OCI-LY7 (cell line): ENCODE measurements at regions not wholly inside any gene's neighbourhood (a gene's known extent, or its start where the extent isn't known, plus 50 kb on each side); places are given as distances from the start of the nearest gene placed in this dataset.

Source experiments
- BruUV-seq: library from RNA; stranded (reverse); fragments of 400-500 nt; replicated peaks from 2 replicates; lab custom pipeline; 2021; lab: Mats Ljungman, UMichigan
- CTCF ChIA-PET: fragments of 300-600 bp; sonication (Branson Sonifier 250); formaldehyde crosslinking; loops from one replicate; lab custom pipeline; 2022; ENCODE audit warnings: antibody characterized with exemption; ENCODE audit not compliant: unreplicated experiment; lab: Charles Lee
- POLR2A ChIA-PET: fragments of 300-600 bp; sonication (Branson Sonifier 250); formaldehyde crosslinking; loops from one replicate; lab custom pipeline; 2022; ENCODE audit warnings: antibody characterized with exemption; lab: Charles Lee
- DNase-seq: peaks from one replicate; pipeline ENCODE4 v3.0.0-alpha.2; 2015; ENCODE audit warnings: low spot score
- H2AFZ ChIP-seq: fragments of 200-600 bp; sonication (generic), shearing (Covaris generic); 2 replicates; pipeline ENCODE4 v1.6.1; 2014; ENCODE audit warnings: mild to moderate bottlenecking, antibody characterized with exemption, low read length, moderate library complexity
- H3K27ac ChIP-seq: fragments of 200-600 bp; sonication (generic); 2 replicates; pipeline ENCODE4 v1.5.1; 2014; ENCODE audit warnings: mixed run types, low read depth, mild to moderate bottlenecking, moderate library complexity, low read length, inconsistent platforms; ENCODE audit not compliant: poor library complexity, severe bottlenecking
- H3K36me3 ChIP-seq: fragments of 200-600 bp; sonication (generic); 2 replicates; pipeline ENCODE4 v1.6.1; 2014; ENCODE audit warnings: mild to moderate bottlenecking, antibody characterized with exemption, low read length, moderate library complexity, mixed read lengths; ENCODE audit not compliant: insufficient read depth
- H3K4me1 ChIP-seq: fragments of 200-600 bp; sonication (generic); 2 replicates; pipeline ENCODE4 v1.5.1; 2014; ENCODE audit warnings: mild to moderate bottlenecking, low read length; ENCODE audit not compliant: insufficient read depth, poor library complexity, severe bottlenecking
- H3K4me2 ChIP-seq: fragments of 200-600 bp; sonication (generic); 2 replicates; pipeline ENCODE4 v1.6.1; 2014; ENCODE audit warnings: mild to moderate bottlenecking, low read length
- H3K4me3 ChIP-seq: fragments of 200-600 bp; sonication (generic); 2 replicates; pipeline ENCODE4 v1.5.1; 2014; ENCODE audit warnings: mild to moderate bottlenecking, low read depth, low read length; ENCODE audit not compliant: poor library complexity, severe bottlenecking
- H3K79me2 ChIP-seq: fragments of 200-600 bp; sonication (generic); 2 replicates; pipeline ENCODE4 v1.6.1; 2016; ENCODE audit warnings: low read depth, mild to moderate bottlenecking, low read length, moderate library complexity, mixed read lengths; ENCODE audit not compliant: insufficient read depth
- H3K9me2 ChIP-seq: fragments of 200-600 bp; sonication (generic); 2 replicates; pipeline ENCODE4 v1.6.1; 2016; ENCODE audit warnings: mild to moderate bottlenecking, low read length, mixed read lengths; ENCODE audit not compliant: insufficient read depth
- H3K9me3 ChIP-seq: fragments of 200-600 bp; sonication (generic); 2 replicates; pipeline ENCODE4 v1.6.1; 2014; ENCODE audit warnings: mild to moderate bottlenecking, mixed run types, low read length, mixed read lengths
- H4K20me1 ChIP-seq: fragments of 200-600 bp; sonication (generic); 2 replicates; pipeline ENCODE4 v1.6.1; 2014; ENCODE audit warnings: mild to moderate bottlenecking, antibody characterized with exemption, low read length, moderate library complexity, mixed read lengths; ENCODE audit not compliant: insufficient read depth
- EZH2phosphoT487 ChIP-seq: fragments of 200-600 bp; sonication (generic); IDR thresholded peaks from 2 replicates; pipeline ENCODE4 v1.6.1; 2018; ENCODE audit warnings: low read depth, borderline replicate concordance, mild to moderate bottlenecking, mixed run types, antibody characterized with exemption, low read length, moderate library complexity, mixed read lengths
- intact Hi-C: fragments of 100-400 bp; cut with micrococcal nuclease; formaldehyde crosslinking; loops from one replicate; pipeline ENCODE4 v1.10.0; 2022; ENCODE audit not compliant: unreplicated experiment
- TF ChIP-seq, protein P1 (sequence below): fragments of 200-600 bp; sonication (generic); conservative IDR thresholded peaks from 2 replicates; pipeline ENCODE4 v1.5.1; 2014; ENCODE audit warnings: mild to moderate bottlenecking, antibody characterized with exemption, low read length, moderate library complexity, mixed read lengths

DNA sequence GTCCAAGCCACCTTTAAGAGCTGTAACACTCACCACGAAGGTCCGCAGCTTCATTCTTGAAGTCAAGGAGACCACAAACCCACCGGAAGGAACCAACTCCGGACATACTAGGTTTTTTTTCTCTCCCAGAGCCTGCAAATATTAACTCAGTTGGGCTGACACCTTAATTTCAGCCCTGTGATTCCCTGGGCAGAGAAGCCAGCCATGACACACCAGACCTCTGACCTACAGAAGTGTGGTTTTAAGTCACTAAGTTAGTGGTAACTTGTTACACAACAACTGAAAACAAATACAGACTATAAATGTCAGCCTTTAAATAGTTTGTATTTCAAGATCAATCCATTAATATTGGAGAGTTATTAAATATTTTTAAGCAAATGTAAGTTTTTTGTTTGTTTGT, 855.1 kb downstream of the TMEM182 start:
- Histone ChIP-seq H3K27ac (no peak overlapping the region), H3K9me3 (no peaks in the 10 kb centered on the region), H4K20me1 (no peaks in the 10 kb centered on the region), H3K4me1 (no peaks in the 10 kb centered on the region), H3K9me2 (no peaks in the 10 kb centered on the region), H3K4me3 (no peak overlapping the region), H3K4me2 (no peak overlapping the region), H2AFZ (no peak overlapping the region), H3K36me3 (no peaks in the 10 kb centered on the region), H3K79me2 (no peaks in the 10 kb centered on the region)
- TF ChIP-seq EZH2phosphoT487, result no peak
- TF ChIP-seq, protein P1, sequence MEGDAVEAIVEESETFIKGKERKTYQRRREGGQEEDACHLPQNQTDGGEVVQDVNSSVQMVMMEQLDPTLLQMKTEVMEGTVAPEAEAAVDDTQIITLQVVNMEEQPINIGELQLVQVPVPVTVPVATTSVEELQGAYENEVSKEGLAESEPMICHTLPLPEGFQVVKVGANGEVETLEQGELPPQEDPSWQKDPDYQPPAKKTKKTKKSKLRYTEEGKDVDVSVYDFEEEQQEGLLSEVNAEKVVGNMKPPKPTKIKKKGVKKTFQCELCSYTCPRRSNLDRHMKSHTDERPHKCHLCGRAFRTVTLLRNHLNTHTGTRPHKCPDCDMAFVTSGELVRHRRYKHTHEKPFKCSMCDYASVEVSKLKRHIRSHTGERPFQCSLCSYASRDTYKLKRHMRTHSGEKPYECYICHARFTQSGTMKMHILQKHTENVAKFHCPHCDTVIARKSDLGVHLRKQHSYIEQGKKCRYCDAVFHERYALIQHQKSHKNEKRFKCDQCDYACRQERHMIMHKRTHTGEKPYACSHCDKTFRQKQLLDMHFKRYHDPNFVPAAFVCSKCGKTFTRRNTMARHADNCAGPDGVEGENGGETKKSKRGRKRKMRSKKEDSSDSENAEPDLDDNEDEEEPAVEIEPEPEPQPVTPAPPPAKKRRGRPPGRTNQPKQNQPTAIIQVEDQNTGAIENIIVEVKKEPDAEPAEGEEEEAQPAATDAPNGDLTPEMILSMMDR, result no peak
- ChIA-PET POLR2A (no interaction called here), CTCF (no interaction called here)
- no TSS peak for BruUV-seq
- no peak for DNase-seq
- intact Hi-C loops, result no loop called here

DNA sequence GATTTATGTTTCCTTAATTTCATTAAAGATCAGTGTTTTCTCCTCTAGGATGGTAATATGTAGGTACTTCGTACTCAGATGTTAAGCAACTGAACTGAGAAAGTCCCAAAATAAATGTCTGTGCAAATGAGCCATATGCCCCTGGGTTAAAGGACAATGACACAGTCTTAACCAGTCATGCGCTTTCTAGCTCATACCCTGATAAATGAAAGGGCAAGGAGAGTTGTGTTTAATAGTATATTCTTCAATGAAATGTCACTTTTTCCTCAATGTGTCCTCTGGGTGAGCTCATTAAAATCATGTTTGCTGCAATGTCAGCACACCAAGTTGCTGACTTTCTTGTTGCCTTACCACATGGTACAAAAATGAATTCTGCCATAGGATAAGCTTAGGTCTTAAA, 856.3 kb downstream of the TMEM182 start:
- H3K4me1 ChIP-seq, result no peaks in the 10 kb centered on the region
- TF ChIP-seq EZH2phosphoT487, result no peak
- TF ChIP-seq, protein P1, result no peak
- no peaks in the 10 kb centered on the region for H4K20me1 ChIP-seq
- H3K79me2 ChIP-seq, result no peaks in the 10 kb centered on the region
- no peak overlapping the region for H3K4me3 ChIP-seq
- BruUV-seq, result no TSS peak
- ChIA-PET CTCF (no interaction called here), POLR2A (no interaction called here)
- no peaks in the 10 kb centered on the region for H3K9me2 ChIP-seq
- H3K36me3 ChIP-seq, result no peaks in the 10 kb centered on the region
- H2AFZ ChIP-seq, result no peak overlapping the region
- no peak overlapping the region for H3K27ac ChIP-seq
- no peak for DNase-seq
- H3K4me2 ChIP-seq, result no peak overlapping the region
- intact Hi-C loops, result no loop called here
- H3K9me3 ChIP-seq, result no peaks in the 10 kb centered on the region

GRCh38 chr2:103627301-103627700, 865.5 kb downstream of the TMEM182 start:
- no TSS peak for BruUV-seq
- no peak overlapping the region for H3K4me2 ChIP-seq
- H3K79me2 ChIP-seq, result no peaks in the 10 kb centered on the region
- H3K9me3 ChIP-seq, result no peaks in the 10 kb centered on the region
- no peaks in the 10 kb centered on the region for H3K9me2 ChIP-seq
- no peaks in the 10 kb centered on the region for H3K36me3 ChIP-seq
- no peaks in the 10 kb centered on the region for H4K20me1 ChIP-seq
- CTCF ChIA-PET, result no interaction called here
- no peaks in the 10 kb centered on the region for H3K4me1 ChIP-seq
- intact Hi-C loops, result no loop called here
- DNase-seq, result no peak
- POLR2A ChIA-PET, result no interaction called here
- H3K27ac ChIP-seq, result no peak overlapping the region
- TF ChIP-seq, protein P1, result no peak
- no peak for TF ChIP-seq EZH2phosphoT487
- H2AFZ ChIP-seq, result no peak overlapping the region
- H3K4me3 ChIP-seq, result no peak overlapping the region
